ENCODE measurements at regions not wholly inside any gene's neighbourhood (a gene's known extent, or its start where the extent isn't known, plus 50 kb on each side); places are given as distances from the start of the nearest gene placed in this dataset.
A peak's percentile ranks its signal among the peaks of the same experiment; 100 is the strongest.
"Not testable (repeated sequence)": the region's sequence is repeated elsewhere in the genome, so short reads cannot be mapped to it uniquely, and the experiment has no call there.

DNA sequence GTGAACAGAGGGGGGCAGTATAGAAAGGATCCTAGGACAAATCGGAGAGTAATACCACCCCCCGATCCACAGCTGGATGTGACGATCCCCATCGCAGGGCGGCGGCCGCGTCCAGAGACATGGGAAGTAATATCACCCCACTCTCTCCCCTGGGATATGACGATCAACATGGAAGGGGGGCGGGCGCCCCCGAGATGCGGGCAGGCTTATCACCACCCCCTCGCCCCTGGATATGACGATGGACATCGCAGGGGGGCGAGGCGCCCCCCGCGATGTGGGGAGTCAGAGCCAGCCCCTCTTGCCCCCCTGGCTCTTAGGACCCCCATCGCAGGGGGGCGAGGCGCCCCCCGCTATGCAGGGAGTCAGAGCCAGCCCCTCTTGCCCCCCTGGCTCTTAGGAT, 120.4 kb upstream of the OSBPL11 start:
- H3K4me1 Mint-ChIP-seq = peaks cover 2% of the 10 kb centered on the region
- ChIA-PET POLR2A (no interaction called here), CTCF (no interaction called here)
- ATAC-seq (no peak), DNase-seq (no peak)
- H3K27ac Mint-ChIP-seq = no peak overlapping the region
- no peaks in the 10 kb centered on the region for H3K9me3 Mint-ChIP-seq (ENCODE audit: low read depth)
- no peak overlapping the region for H3K4me3 Mint-ChIP-seq
- intact Hi-C loops (cut with DNase I, micrococcal nuclease) = no loop called here
- H3K36me3 Mint-ChIP-seq (ENCODE audit: low read depth) = no peaks in the 10 kb centered on the region
- no peaks in the 10 kb centered on the region for H3K27me3 Mint-ChIP-seq

DNA sequence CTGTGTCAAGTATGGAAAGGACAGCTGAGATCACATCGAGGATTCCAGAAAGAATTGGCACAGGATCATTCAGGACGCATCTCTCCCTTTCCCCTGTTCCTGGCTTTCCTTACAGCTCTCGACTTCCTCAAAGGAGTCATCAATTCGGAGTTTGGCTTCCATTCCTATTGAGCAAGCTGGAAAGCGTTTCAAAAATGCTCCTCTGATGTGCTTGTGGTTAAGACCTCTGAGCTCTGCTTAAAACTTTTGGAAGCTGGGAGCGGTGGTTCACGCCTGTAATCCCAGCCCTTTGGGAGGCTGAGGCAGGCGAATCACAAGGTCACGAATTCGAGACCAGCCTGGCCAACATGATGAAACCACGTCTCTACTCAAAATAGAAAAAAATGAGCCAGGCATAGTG, 136.9 kb upstream of the OSBPL11 start:
- ATAC-seq; DNase-seq; CTCF ChIA-PET; H3K27ac Mint-ChIP-seq; H3K36me3 Mint-ChIP-seq (ENCODE audit: low read depth); H3K4me3 Mint-ChIP-seq; POLR2A ChIA-PET; H3K9me3 Mint-ChIP-seq (ENCODE audit: low read depth); intact Hi-C loops (cut with DNase I, micrococcal nuclease); H3K4me1 Mint-ChIP-seq; H3K27me3 Mint-ChIP-seq: not testable (repeated sequence)

DNA sequence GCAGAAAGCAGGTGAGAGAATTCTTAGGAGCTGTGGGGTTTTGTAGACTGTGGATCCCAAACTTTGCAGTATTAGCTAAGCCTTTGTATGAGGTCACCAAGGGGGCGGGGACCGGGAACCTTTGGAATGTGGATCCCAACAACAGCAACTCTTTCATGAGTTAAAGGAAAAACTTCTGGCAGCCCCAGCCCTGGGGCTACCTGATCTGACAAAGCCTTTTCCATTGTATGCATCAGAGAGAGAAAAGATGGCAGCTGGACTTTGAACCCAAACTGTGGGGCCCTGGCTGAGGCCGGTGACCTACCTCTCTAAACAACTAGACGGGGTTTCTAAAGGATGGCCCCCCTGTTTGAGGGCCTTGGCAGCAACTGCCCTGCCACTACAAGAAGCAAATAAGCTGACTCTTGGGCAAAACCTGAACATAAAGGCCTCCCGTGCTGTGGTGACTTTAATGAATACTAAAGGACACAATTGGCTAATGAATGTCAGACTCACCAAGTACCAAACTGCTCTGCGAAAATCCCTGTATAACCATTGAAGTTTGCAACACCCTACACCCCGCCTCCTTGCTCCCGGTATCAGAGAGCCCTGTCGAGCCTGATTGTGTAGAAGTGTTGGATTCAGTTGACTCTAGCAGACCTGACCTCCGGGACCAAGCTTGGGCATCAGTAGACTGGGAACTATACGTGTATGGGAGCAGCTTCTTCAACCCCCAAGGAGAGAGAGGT, 146.9 kb upstream of the OSBPL11 start:
- H3K9me3 Mint-ChIP-seq (ENCODE audit: low read depth); POLR2A ChIA-PET; ATAC-seq; H3K4me1 Mint-ChIP-seq; H3K27ac Mint-ChIP-seq; H3K36me3 Mint-ChIP-seq (ENCODE audit: low read depth); H3K4me3 Mint-ChIP-seq; H3K27me3 Mint-ChIP-seq; intact Hi-C loops (cut with DNase I, micrococcal nuclease); DNase-seq: not testable (repeated sequence)
- CTCF ChIA-PET = interaction anchor here (0.6 kb wide), 1 partner anchor 83 kb away, joined by 4 read pairs; no protein-coding TSS in a partner anchor

DNA sequence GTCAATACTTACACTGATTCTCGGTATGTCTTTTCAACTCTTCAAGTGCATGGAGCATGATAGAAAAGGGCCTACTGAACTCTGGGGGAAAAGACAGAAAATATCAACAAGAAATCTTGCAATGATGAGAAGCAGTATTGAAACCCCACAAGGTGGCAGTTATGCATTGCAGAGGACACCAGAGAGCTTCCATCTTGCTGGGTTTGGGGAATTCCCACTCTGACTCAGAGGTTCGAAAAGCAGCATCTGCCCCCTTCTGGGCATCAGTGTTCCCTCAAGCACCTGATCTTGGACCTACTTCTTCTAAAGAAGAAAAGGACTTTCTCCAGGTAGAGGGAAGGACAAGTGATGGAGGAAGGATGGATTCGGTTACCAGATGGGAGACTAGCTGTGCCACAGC, 147.5 kb upstream of the OSBPL11 start:
- POLR2A ChIA-PET; H3K36me3 Mint-ChIP-seq (ENCODE audit: low read depth); H3K4me1 Mint-ChIP-seq; intact Hi-C loops (cut with DNase I, micrococcal nuclease); H3K4me3 Mint-ChIP-seq; H3K27me3 Mint-ChIP-seq; H3K9me3 Mint-ChIP-seq (ENCODE audit: low read depth); H3K27ac Mint-ChIP-seq: not testable (repeated sequence)
- DNase-seq (peak; percentile 70), ATAC-seq (peak; percentile 69)
- CTCF ChIA-PET = interaction anchor here (0.6 kb wide), 1 partner anchor 84 kb away, joined by 4 read pairs; no protein-coding TSS in a partner anchor

GRCh38 chr3:125757050-125757449, 161.8 kb upstream of the OSBPL11 start:
- H3K27me3 Mint-ChIP-seq; H3K4me3 Mint-ChIP-seq; ATAC-seq; intact Hi-C loops (cut with DNase I, micrococcal nuclease); H3K9me3 Mint-ChIP-seq (ENCODE audit: low read depth); DNase-seq; H3K36me3 Mint-ChIP-seq (ENCODE audit: low read depth); CTCF ChIA-PET; POLR2A ChIA-PET; H3K4me1 Mint-ChIP-seq; H3K27ac Mint-ChIP-seq: not testable (repeated sequence)

DNA sequence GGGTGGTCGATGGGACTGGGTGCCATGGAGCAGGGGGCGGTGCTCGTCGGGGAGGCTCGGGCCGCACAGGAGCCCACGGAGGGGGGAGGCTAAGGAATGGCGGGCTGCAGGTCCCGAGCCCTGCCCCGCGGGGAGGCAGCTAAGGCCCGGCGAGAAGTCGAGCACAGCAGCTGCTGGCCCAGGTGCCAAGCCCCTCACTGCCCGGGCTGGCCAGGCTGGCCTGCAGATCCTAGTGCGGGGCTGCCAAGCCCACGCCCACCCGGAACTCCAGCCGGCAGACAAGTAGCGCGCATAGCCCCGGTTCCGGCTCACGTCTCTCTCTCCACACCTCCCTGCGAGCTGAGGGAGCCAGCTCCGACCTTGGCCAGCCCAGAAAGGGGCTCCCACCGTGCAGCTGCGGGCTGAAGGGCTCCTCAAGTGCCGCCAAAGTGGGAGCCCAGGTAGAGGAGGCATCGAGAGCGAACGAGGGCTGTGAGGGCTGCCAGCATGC, 163.4 kb upstream of the OSBPL11 start:
- H3K27ac Mint-ChIP-seq; H3K4me3 Mint-ChIP-seq; intact Hi-C loops (cut with DNase I, micrococcal nuclease); POLR2A ChIA-PET; H3K4me1 Mint-ChIP-seq; H3K27me3 Mint-ChIP-seq; DNase-seq; H3K36me3 Mint-ChIP-seq (ENCODE audit: low read depth); H3K9me3 Mint-ChIP-seq (ENCODE audit: low read depth); ATAC-seq; CTCF ChIA-PET: not testable (repeated sequence)

DNA sequence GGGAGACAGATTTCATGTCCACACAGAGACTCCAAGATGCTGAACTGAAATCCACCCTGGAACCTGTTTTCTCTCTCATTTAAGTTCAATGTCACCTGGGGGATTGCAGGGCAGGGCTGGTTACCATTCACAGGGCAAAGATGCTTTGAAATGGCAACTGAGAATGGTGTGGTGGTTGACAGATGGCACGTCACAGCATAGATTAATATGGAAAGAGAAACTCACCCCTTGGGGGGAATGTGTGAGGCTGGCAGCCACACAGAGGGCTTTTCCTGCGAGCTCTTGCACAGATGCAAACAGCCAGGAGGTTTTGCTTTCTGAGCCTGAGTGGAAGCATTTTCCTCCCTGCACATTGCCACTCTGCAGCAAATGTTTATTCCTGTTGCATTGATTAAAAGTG, 167.3 kb upstream of the OSBPL11 start:
- DNase-seq; H3K9me3 Mint-ChIP-seq (ENCODE audit: low read depth); H3K4me1 Mint-ChIP-seq; H3K36me3 Mint-ChIP-seq (ENCODE audit: low read depth); H3K27ac Mint-ChIP-seq; H3K4me3 Mint-ChIP-seq; POLR2A ChIA-PET; ATAC-seq; intact Hi-C loops (cut with DNase I, micrococcal nuclease): not testable (repeated sequence)
- peaks cover 21% of the 10 kb centered on the region for H3K27me3 Mint-ChIP-seq
- CTCF ChIA-PET = interaction anchor here (0.8 kb wide), 1 partner anchor 1041 kb away, joined by 3 read pairs; no protein-coding TSS in a partner anchor

DNA sequence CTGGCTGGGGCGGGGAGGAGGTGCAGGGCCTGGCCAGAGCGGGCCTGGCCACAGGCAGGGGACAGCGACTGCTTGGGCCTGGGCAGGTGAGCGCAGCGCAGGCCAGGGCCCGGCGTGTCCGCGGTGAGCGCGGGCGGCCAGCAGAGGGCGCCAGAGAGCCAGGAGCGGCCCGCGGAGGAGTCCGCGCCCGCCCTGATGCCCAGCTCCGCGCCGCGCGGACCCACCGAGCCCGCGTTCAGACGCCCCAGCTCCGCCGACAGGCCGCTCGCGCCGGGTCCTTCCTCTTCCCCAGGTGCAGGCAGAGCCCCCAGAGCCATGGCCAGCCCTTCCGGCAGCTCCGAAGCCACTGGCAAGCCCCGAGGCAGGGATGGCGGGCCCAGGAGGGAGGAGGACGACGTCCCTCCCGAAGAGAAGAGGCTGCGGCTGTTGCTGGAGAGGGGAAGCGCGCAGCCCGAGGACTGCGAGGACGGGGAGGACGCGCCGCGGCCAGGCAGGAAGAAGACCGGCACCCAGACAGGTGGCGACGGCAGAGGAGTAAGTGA, 171.1 kb upstream of the OSBPL11 start:
- ChIA-PET POLR2A (interaction anchor here (0.7 kb wide), 1 partner anchor 10 kb away, joined by 3 read pairs; no protein-coding TSS in a partner anchor), CTCF (interaction anchor here (0.6 to 1.0 kb wide), 2 partner anchors 69 to 436 kb away, joined by 3 read pairs; no protein-coding TSS in a partner anchor)
- not testable (repeated sequence) for ATAC-seq; H3K4me1 Mint-ChIP-seq; H3K9me3 Mint-ChIP-seq (ENCODE audit: low read depth); H3K27ac Mint-ChIP-seq; H3K36me3 Mint-ChIP-seq (ENCODE audit: low read depth)
- intact Hi-C loops (cut with DNase I, micrococcal nuclease) = loop anchor here in 1 of 2 experiments (1.0 to 2.0 kb wide), 2 partner anchors 150 to 318 kb away; partner anchors contain the start of gene SLC41A3
- peaks cover 21% of the 10 kb centered on the region for H3K27me3 Mint-ChIP-seq
- DNase-seq = peak; percentile 82
- peak overlapping the region; percentile 65 for H3K4me3 Mint-ChIP-seq

DNA sequence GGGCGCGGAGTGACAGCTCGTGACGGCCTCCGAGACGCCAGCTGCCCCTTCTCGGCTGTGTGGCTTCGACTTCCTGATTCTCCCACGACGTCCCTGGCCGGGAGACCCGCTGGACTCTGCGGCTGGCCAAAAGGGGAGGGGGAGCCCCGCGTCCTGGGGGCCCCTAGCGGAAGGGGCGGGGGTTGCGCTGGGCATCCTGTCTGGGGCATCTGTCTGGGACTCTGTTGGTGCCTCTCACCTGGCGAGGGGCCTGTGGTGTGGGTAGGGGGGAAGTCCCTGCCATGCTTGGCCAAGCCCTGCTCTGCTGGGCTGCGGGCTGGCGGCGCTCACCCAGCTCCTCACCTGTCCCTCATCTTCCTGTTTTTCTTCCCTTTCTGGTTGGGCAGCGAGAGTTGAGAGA, 171.6 kb upstream of the OSBPL11 start:
- H3K4me3 Mint-ChIP-seq = peak overlapping the region; percentile 65
- intact Hi-C loops (cut with DNase I, micrococcal nuclease) = loop anchor here in 1 of 2 experiments (1.0 to 2.0 kb wide), 2 partner anchors 149 to 318 kb away; partner anchors contain the start of gene SLC41A3
- CTCF ChIA-PET = interaction anchor here (0.6 to 1.0 kb wide), 2 partner anchors 69 to 435 kb away, joined by 3 read pairs; no protein-coding TSS in a partner anchor
- H3K27ac Mint-ChIP-seq; ATAC-seq; H3K4me1 Mint-ChIP-seq; POLR2A ChIA-PET; H3K9me3 Mint-ChIP-seq (ENCODE audit: low read depth); H3K36me3 Mint-ChIP-seq (ENCODE audit: low read depth): not testable (repeated sequence)
- peaks cover 18% of the 10 kb centered on the region for H3K27me3 Mint-ChIP-seq
- DNase-seq = peak; percentile 35

GRCh38 chr3:125767641-125768040, 172.3 kb upstream of the OSBPL11 start:
- intact Hi-C loops (cut with DNase I, micrococcal nuclease) = loop anchor here in 1 of 2 experiments (2.0 kb wide), 1 partner anchor 317 kb away; the partner anchor contains the start of gene SLC41A3
- ATAC-seq = no peak
- Mint-ChIP-seq H3K4me3 (peak overlapping the region; percentile 65), H3K27me3 (peaks cover 18% of the 10 kb centered on the region), H3K4me1 (peaks cover 9% of the 10 kb centered on the region), H3K9me3 (ENCODE audit: low read depth) (no peaks in the 10 kb centered on the region), H3K36me3 (ENCODE audit: low read depth) (no peaks in the 10 kb centered on the region), H3K27ac (no peak overlapping the region)
- ChIA-PET POLR2A (no interaction called here), CTCF (no interaction called here)
- no peak for DNase-seq

DNA sequence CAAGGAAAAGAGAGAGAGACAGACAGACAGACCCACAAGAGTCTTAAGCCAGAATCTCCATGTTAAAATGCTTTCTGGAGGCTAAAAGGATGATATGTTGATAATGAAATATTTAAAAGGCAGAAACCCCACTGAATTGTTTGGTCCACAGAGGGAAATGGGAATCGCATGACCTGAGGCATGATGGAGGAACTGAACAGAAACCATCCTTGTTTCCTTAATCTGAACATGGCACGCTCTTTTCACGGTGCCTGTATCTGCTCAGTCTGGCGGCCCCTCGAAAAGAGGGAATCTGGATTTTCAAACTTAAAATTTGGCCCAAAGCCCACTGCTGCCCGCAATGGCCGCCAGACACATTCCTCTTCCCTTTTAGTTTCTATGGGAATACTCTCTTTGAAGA, 173.5 kb upstream of the OSBPL11 start:
- POLR2A ChIA-PET; ATAC-seq; intact Hi-C loops (cut with DNase I, micrococcal nuclease): not testable (repeated sequence)

DNA sequence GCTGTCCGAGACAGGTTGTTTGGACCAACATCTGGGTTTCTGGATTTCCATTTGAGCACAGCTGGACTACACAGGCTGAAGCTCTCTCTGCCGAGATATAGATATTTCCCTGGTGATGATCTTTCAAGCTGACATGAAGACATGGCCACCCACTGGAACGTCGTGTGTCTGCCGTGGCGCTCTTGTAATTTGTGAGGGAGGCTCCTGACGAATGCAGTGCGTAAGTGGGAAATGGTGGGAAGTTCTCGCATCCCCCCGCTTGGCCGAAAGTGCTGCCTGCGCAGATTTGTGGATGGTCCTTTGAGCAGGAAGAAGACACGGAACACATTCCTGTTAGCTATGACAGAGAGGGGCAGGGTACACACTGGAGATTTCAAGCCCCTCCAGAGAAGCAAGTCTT, 176.2 kb upstream of the OSBPL11 start:
- H3K27ac Mint-ChIP-seq; ATAC-seq; intact Hi-C loops (cut with DNase I, micrococcal nuclease); CTCF ChIA-PET; H3K9me3 Mint-ChIP-seq (ENCODE audit: low read depth); H3K36me3 Mint-ChIP-seq (ENCODE audit: low read depth); H3K4me1 Mint-ChIP-seq; DNase-seq; H3K4me3 Mint-ChIP-seq; POLR2A ChIA-PET: not testable (repeated sequence)
- H3K27me3 Mint-ChIP-seq = peaks cover 10% of the 10 kb centered on the region

More for the DNA sequence above, 173.5 kb upstream of the OSBPL11 start:
- not testable (repeated sequence) for H3K36me3 Mint-ChIP-seq (ENCODE audit: low read depth); H3K4me3 Mint-ChIP-seq; H3K9me3 Mint-ChIP-seq (ENCODE audit: low read depth); DNase-seq; H3K4me1 Mint-ChIP-seq; H3K27ac Mint-ChIP-seq
- H3K27me3 Mint-ChIP-seq = peaks cover 18% of the 10 kb centered on the region
- CTCF ChIA-PET = interaction anchor here (0.6 kb wide), 1 partner anchor 655 kb away, joined by 3 read pairs; no protein-coding TSS in a partner anchor

Data from activated CD4-positive, alpha-beta T cell treated with anti-CD3 and anti-CD28 coated beads for 36 hours (primary cell).